Endothelial cell of umbilical vein (primary cell): ENCODE measurements at regions not wholly inside any gene's neighbourhood (a gene's known extent, or its start where the extent isn't known, plus 50 kb on each side); places are given as distances from the start of the nearest gene placed in this dataset.
A peak's percentile ranks its signal among the peaks of the same experiment; 100 is the strongest.

Experiments used
- BruUV-seq: library from RNA; stranded (reverse); fragments of 400-500 nt; replicated peaks from 2 replicates; lab custom pipeline; 2021; lab: Mats Ljungman, UMichigan
- CTCF ChIA-PET: fragments of 300-600, 350-600 bp; sonication (Branson Sonifier 250); formaldehyde crosslinking; loops from one replicate; lab custom pipeline; 2021; ENCODE audit warnings: antibody characterized with exemption, inconsistent platforms; lab: Charles Lee
- POLR2A ChIA-PET: fragments of 300-600, 350-600 bp; sonication (Branson Sonifier 250); formaldehyde crosslinking; loops from one replicate; lab custom pipeline; 2021; ENCODE audit warnings: antibody characterized with exemption, inconsistent platforms; lab: Charles Lee
- DNase-seq: peaks from one replicate; pipeline ENCODE4 v3.0.0-alpha.2; 2011; ENCODE audit warnings: low read depth, low spot score
- FAIRE-seq: peaks from 2 replicates; lab custom pipeline; 2011; peaks lifted over from hg19 to GRCh38; lab: Jason Lieb, UNC
- H2AFZ ChIP-seq: 2 replicates; pipeline ENCODE4 v1.6.0; 2012; ENCODE audit warnings: low read depth, low read length, control low read depth, inconsistent platforms
- H3K27ac ChIP-seq: 2 replicates; pipeline ENCODE4 v1.5.1; 2011; ENCODE audit warnings: low read depth, mild to moderate bottlenecking, control low read depth, low read length, moderate library complexity; ENCODE audit not compliant: insufficient read depth
- H3K27me3 ChIP-seq, 2 experiments: 2 replicates each; pipeline versions ENCODE4 v1.6.0 to v1.6.1; 2011; ENCODE audit warnings: low read length in 2 of 2, mixed read lengths in 1 of 2; ENCODE audit not compliant: control insufficient read depth in 2 of 2, insufficient read depth in 2 of 2
- H3K36me3 ChIP-seq, 2 experiments: 2 replicates in 1 of 2; 3 replicates in 1 of 2; pipeline ENCODE4 v1.5.1; 2011; ENCODE audit warnings: low read length in 2 of 2, mild to moderate bottlenecking in 1 of 2, moderate library complexity in 1 of 2; ENCODE audit not compliant: control insufficient read depth in 2 of 2, insufficient read depth in 2 of 2; ENCODE audit errors: extremely low read depth in 1 of 2
- H3K4me1 ChIP-seq: 3 replicates; pipeline ENCODE4 v1.5.1; 2011; ENCODE audit warnings: mild to moderate bottlenecking, low read length; ENCODE audit not compliant: control insufficient read depth, insufficient read depth; ENCODE audit errors: extremely low read depth
- H3K4me2 ChIP-seq: 2 replicates; pipeline ENCODE4 v1.6.1; 2011; ENCODE audit warnings: low read length, control low read depth, mixed read lengths; ENCODE audit not compliant: insufficient read depth
- H3K4me3 ChIP-seq, 3 experiments: fragments of 200-600 bp in 1 of 3; sonication (generic), shearing (Covaris generic) in 1 of 3; replicated peaks in 1 of 3; 2 replicates each; pipeline ENCODE4 v1.5.1; 2011 to 2016; ENCODE audit warnings: control low read depth in 3 of 3, low read length in 3 of 3, mild to moderate bottlenecking in 2 of 3, inconsistent platforms in 1 of 3, low read depth in 1 of 3, moderate library complexity in 1 of 3; ENCODE audit not compliant: insufficient read depth in 1 of 3
- H3K79me2 ChIP-seq: 2 replicates; pipeline ENCODE4 v1.6.0; 2012; ENCODE audit warnings: low read length, inconsistent platforms; ENCODE audit not compliant: control insufficient read depth, insufficient read depth
- H3K9ac ChIP-seq: replicated peaks from 2 replicates; pipeline ENCODE3; 2011; ENCODE audit warnings: low read length, control low read depth; ENCODE audit not compliant: insufficient read depth; ENCODE audit errors: extremely low read depth
- H3K9me1 ChIP-seq: replicated peaks from 3 replicates; pipeline ENCODE4 v1.6.0; 2011; ENCODE audit warnings: mild to moderate bottlenecking, low read length; ENCODE audit not compliant: control insufficient read depth, insufficient read depth; ENCODE audit errors: extremely low read depth
- H3K9me3 ChIP-seq: replicated peaks from 2 replicates; pipeline ENCODE4 v1.5.1; 2012; ENCODE audit warnings: low read length, inconsistent platforms; ENCODE audit not compliant: control insufficient read depth, insufficient read depth
- H4K20me1 ChIP-seq: replicated peaks from 2 replicates; pipeline ENCODE3; 2011; ENCODE audit warnings: mild to moderate bottlenecking, low read length; ENCODE audit not compliant: control insufficient read depth, insufficient read depth; ENCODE audit errors: extremely low read depth
- CTCF ChIP-seq, 2 donors: IDR thresholded peaks; 1 replicate in 1 of 2; 2 replicates in 1 of 2; pipeline ENCODE4 v1.5.1; 2011; ENCODE audit warnings: low read length in 2 of 2, mild to moderate bottlenecking in 2 of 2, moderate library complexity in 2 of 2, control low read depth in 1 of 2, inconsistent platforms in 1 of 2, low read depth in 1 of 2; ENCODE audit not compliant: insufficient read depth in 1 of 2; ENCODE audit errors: extremely low read depth in 1 of 2
- EZH2 ChIP-seq: IDR thresholded peaks from 2 replicates; pipeline ENCODE4 v1.6.1; 2012; ENCODE audit warnings: borderline replicate concordance, low read depth, mild to moderate bottlenecking, moderate library complexity, low read length, inconsistent platforms; ENCODE audit not compliant: severe bottlenecking
- FOS ChIP-seq: IDR thresholded peaks from 2 replicates; pipeline ENCODE4 v1.6.1; 2011; ENCODE audit warnings: mild to moderate bottlenecking, low read length, moderate library complexity, borderline replicate concordance; ENCODE audit not compliant: insufficient read depth
- GATA2 ChIP-seq: IDR thresholded peaks from 2 replicates; pipeline ENCODE4 v1.7.0; 2011; ENCODE audit warnings: low read depth, mild to moderate bottlenecking, moderate library complexity, mixed read lengths, low read length; ENCODE audit not compliant: insufficient read length, insufficient read depth
- JUN ChIP-seq: IDR thresholded peaks from 2 replicates; pipeline ENCODE4 v1.6.1; 2011; ENCODE audit warnings: borderline replicate concordance, low read depth; ENCODE audit not compliant: insufficient read length, insufficient read depth
- MYC ChIP-seq: IDR thresholded peaks from one replicate; pipeline ENCODE4 v1.6.1; 2011; ENCODE audit warnings: mild to moderate bottlenecking, low read depth, low read length
- POLR2AphosphoS5 ChIP-seq: IDR thresholded peaks from 2 replicates; pipeline ENCODE4 v1.6.1; 2012; ENCODE audit warnings: low read depth, mild to moderate bottlenecking, control low read depth, low read length, moderate library complexity; ENCODE audit not compliant: insufficient read depth
- dilution Hi-C: fragments of 300-500 bp; cut with MboI; formaldehyde crosslinking; loops from one replicate; pipeline ENCODE4 v1.15.0; 2019; ENCODE audit warnings: low sequenced_read_pairs; ENCODE audit not compliant: extremely low pct_ligation_motif_present
- intact Hi-C: fragments of 100-400 bp; cut with micrococcal nuclease; formaldehyde crosslinking; loops from one replicate; pipeline ENCODE4 v1.10.0; 2022

GRCh38 chr16:59210955-59211541 lies 476.9 kb upstream of the GOT2 start:
- DNase-seq: peak; percentile 97
- Histone ChIP-seq H3K4me1 (peaks cover 33% of the 10 kb centered on the region), H3K9me3 (no peaks in the 10 kb centered on the region), H2AFZ (peak overlapping the region; percentile 86), H3K9ac (peak overlapping the region; percentile 60), H3K36me3 (no peaks in the 10 kb centered on the region), H3K27ac (peak overlapping the region; percentile 92), H4K20me1 (no peaks in the 10 kb centered on the region), H3K79me2 (no peaks in the 10 kb centered on the region), H3K4me2 (peak overlapping the region; percentile 54), H3K4me3 (peak overlapping the region in 1 of 3 experiments; percentile 35), H3K27me3 (no peaks in the 10 kb centered on the region), H3K9me1 (no peaks in the 10 kb centered on the region)
- CTCF ChIA-PET: interaction anchor here (0.7 to 3.5 kb wide), 7 partner anchors 11 to 397 kb away, joined by 3 to 25 read pairs (median 4); no protein-coding TSS in a partner anchor
- dilution Hi-C loops (no loop called here), intact Hi-C loops (loop anchor here (1.0 to 5.0 kb wide), 3 partner anchors 13 to 881 kb away; no protein-coding TSS in a partner anchor)
- TSS peak; percentile 78 for BruUV-seq
- peak; percentile 64 for TF ChIP-seq JUN
- TF ChIP-seq GATA2: peak; percentile 60
- TF ChIP-seq MYC: no peak
- no peak for TF ChIP-seq EZH2
- TF ChIP-seq FOS: peak; percentile 39
- TF ChIP-seq POLR2AphosphoS5: peak; percentile 51
- FAIRE-seq: peak; percentile 90
- POLR2A ChIA-PET: interaction anchor here (1.6 kb wide), 1 partner anchor 12 kb away, joined by 13 read pairs; no protein-coding TSS in a partner anchor

GRCh38 chr16:59205403-59205802 lies 471.3 kb upstream of the GOT2 start:
- H2AFZ ChIP-seq: no peak overlapping the region
- no peaks in the 10 kb centered on the region for H4K20me1 ChIP-seq
- peaks cover 6% of the 10 kb centered on the region for H3K4me1 ChIP-seq
- no peak overlapping the region for H3K27ac ChIP-seq
- no peaks in the 10 kb centered on the region for H3K9me1 ChIP-seq
- H3K9ac ChIP-seq: no peak overlapping the region
- no peak for DNase-seq
- H3K36me3 ChIP-seq: no peaks in the 10 kb centered on the region
- no peaks in the 10 kb centered on the region for H3K9me3 ChIP-seq
- H3K4me3 ChIP-seq: no peak overlapping the region
- no peaks in the 10 kb centered on the region for H3K27me3 ChIP-seq
- no peak overlapping the region for H3K4me2 ChIP-seq
- ChIA-PET CTCF (interaction anchor here (2.1 kb wide), 1 partner anchor 13 kb away, joined by 6 read pairs; no protein-coding TSS in a partner anchor), POLR2A (no interaction called here)
- dilution Hi-C loops (no loop called here), intact Hi-C loops (no loop called here)
- TF ChIP-seq EZH2: no peak
- TF ChIP-seq CTCF (IDR thresholded peaks at IDR 0.05; ENCODE audit: extremely low read depth in 1 of 2, insufficient read depth in 1 of 2, low read depth in 1 of 2, low read length in 2 of 2): no peak
- TF ChIP-seq MYC: no peak
- TF ChIP-seq FOS: no peak
- no peak for TF ChIP-seq GATA2
- TF ChIP-seq POLR2AphosphoS5: no peak
- no peaks in the 10 kb centered on the region for H3K79me2 ChIP-seq
- BruUV-seq: no TSS peak
- no peak for FAIRE-seq
